Stimulated activated naive CD8-positive, alpha-beta T cell treated with anti-CD3 and anti-CD28 coated beads, Interleukin-15, amount 100 ng/mL, for 72 hours (primary cell): ENCODE measurements at regions not wholly inside any gene's neighbourhood (a gene's known extent, or its start where the extent isn't known, plus 50 kb on each side); places are given as distances from the start of the nearest gene placed in this dataset.
"Not testable (repeated sequence)": the region's sequence is repeated elsewhere in the genome, so short reads cannot be mapped to it uniquely, and the experiment has no call there.

Experiments used
- ATAC-seq: fragments of 150-1000 bp; cut with Tn5 transposase; 2 replicates; pipeline ENCODE4 v1.10.0; 2021; ENCODE audit warnings: mild to moderate bottlenecking, moderate library complexity
- DNase-seq, 2 donors: peaks; one replicate each; pipeline ENCODE4 v3.0.0; 2021 to 2022
- H3K27ac Mint-ChIP-seq, 2 donors: one replicate each; pipeline ENCODE4 v1.8.0; 2022; ENCODE audit warnings: mild to moderate bottlenecking in 2 of 2, mixed read lengths in 2 of 2, moderate library complexity in 2 of 2
- H3K27me3 Mint-ChIP-seq: one replicate; pipeline ENCODE4 v1.8.0; 2022; ENCODE audit warnings: mixed read lengths
- H3K4me1 Mint-ChIP-seq: one replicate; pipeline ENCODE4 v1.8.0; 2022; ENCODE audit warnings: mild to moderate bottlenecking, mixed read lengths
- H3K4me3 Mint-ChIP-seq, 2 donors: one replicate each; pipeline ENCODE4 v1.8.0; 2022; ENCODE audit warnings: mild to moderate bottlenecking in 2 of 2, mixed read lengths in 2 of 2, moderate library complexity in 1 of 2
- H3K9me3 Mint-ChIP-seq, 2 donors: one replicate each; pipeline ENCODE4 v1.8.0; 2022; ENCODE audit warnings: mixed read lengths in 2 of 2

DNA sequence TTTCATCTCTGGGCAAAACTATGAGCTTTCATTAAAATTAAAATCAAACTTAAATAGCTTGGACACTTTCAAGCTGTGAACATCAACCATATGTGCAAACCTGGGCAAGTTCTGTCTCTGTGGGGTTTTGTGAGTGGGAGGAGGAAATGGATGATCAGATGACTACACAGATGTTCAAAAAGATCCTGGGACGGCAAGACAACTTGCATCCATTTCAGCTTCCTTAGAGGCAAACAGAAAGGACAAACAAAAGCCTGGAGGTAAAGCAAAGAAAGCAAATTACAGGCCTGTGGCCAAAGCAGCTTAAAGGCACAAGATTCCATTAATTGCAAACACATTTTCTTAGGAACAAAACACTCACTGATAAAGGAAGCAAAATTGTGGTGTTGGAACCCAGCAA, 222.2 kb downstream of the NEBL start:
- Mint-ChIP-seq H3K4me3 (no peak overlapping the region), H3K9me3 (no peaks in the 10 kb centered on the region), H3K27me3 (no peaks in the 10 kb centered on the region), H3K4me1 (no peaks in the 10 kb centered on the region), H3K27ac (no peak overlapping the region)
- no peak for DNase-seq
- no peak for ATAC-seq

GRCh38 chr10:20673175-20673574, 223.9 kb downstream of the NEBL start:
- Mint-ChIP-seq H3K4me3 (no peak overlapping the region), H3K9me3 (peaks cover 0 to 8% of the 10 kb centered on the region in 2 donors)
- ATAC-seq, result no peak

GRCh38 chr10:20672741-20673140, 224.4 kb downstream of the NEBL start:
- DNase-seq (no peak), ATAC-seq (no peak)
- no peaks in the 10 kb centered on the region for H3K27me3 Mint-ChIP-seq
- H3K4me1 Mint-ChIP-seq, result no peaks in the 10 kb centered on the region
- no peak overlapping the region for H3K4me3 Mint-ChIP-seq
- H3K9me3 Mint-ChIP-seq, result peaks cover 0 to 12% of the 10 kb centered on the region in 2 donors
- no peak overlapping the region for H3K27ac Mint-ChIP-seq

More at GRCh38 chr10:20673175-20673574, 223.9 kb downstream of the NEBL start:
- H3K27me3 Mint-ChIP-seq, result no peaks in the 10 kb centered on the region
- no peak overlapping the region for H3K27ac Mint-ChIP-seq
- no peaks in the 10 kb centered on the region for H3K4me1 Mint-ChIP-seq
- DNase-seq, result no peak

DNA sequence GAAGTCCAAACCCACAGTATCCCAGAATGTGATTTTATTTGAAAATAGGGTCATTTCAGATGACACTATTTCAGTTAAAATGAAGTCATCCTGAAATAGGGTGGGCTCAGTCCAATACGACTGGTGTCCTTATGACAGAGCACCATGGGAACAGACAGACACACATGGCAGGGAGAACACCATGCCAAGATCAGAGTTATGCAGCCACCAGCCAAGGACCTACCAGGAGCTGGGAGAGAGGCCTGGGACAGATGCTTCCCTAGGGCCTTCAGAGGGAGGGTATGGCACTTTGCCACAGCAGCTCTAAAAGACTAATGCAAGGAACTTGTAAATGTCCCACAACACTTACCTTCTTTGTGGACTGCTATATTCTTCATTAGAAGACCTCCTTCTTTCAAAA, 226.5 kb downstream of the NEBL start:
- Mint-ChIP-seq H3K27ac (no peak overlapping the region), H3K9me3 (peaks cover 0 to 14% of the 10 kb centered on the region in 2 donors), H3K27me3 (no peaks in the 10 kb centered on the region), H3K4me3 (no peak overlapping the region), H3K4me1 (no peaks in the 10 kb centered on the region)
- no peak for ATAC-seq
- DNase-seq, result no peak

GRCh38 chr10:20668985-20669384, 228.1 kb downstream of the NEBL start:
- Mint-ChIP-seq H3K9me3 (peaks cover 0 to 14% of the 10 kb centered on the region in 2 donors), H3K27ac (no peak overlapping the region), H3K27me3 (no peaks in the 10 kb centered on the region), H3K4me3 (no peak overlapping the region), H3K4me1 (no peaks in the 10 kb centered on the region)
- DNase-seq (no peak), ATAC-seq (no peak)

DNA sequence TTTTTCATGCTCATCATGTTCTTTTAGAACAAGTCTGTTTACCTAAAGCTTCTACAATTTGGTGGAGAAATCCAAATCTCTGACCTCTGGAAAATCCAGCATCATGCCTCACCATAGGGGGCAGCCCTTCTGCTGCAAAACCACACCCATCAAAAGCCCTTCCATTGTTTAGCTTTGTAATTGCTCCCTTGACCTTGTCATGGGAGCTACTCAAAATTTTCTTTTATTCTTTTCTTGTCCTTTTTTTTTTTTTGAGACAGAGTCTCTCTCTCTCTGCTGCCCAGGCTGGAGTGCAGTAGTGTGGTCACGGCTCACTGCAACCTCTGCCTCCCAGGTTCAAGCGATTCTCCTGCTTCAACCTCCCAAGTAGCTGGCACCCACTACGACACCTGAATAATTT, 234.4 kb downstream of the NEBL start:
- H3K4me3 Mint-ChIP-seq, result no peak overlapping the region
- H3K27me3 Mint-ChIP-seq, result no peaks in the 10 kb centered on the region

DNA sequence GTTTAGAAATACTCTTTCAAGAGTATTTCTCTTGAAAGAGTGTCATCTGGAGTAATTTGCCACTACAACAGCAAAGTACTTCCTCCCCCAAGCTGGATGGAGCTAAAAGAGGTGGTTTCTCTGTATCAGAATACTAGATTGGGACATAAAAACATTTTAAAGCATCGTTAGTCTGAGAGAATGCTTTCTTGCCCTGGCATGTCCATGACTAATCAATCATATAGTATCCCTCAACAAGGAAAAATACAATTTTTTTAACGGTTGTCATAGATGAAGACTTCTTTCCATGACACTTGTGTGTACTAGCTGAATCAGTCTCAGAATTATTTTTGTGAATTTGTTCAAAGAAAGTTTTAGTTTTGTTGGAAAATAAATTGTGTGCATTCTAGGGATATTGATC, 237.9 kb downstream of the NEBL start:
- no peak overlapping the region for H3K4me3 Mint-ChIP-seq
- H3K4me1 Mint-ChIP-seq, result no peaks in the 10 kb centered on the region
- ATAC-seq (no peak), DNase-seq (no peak)
- H3K27me3 Mint-ChIP-seq, result no peaks in the 10 kb centered on the region
- H3K9me3 Mint-ChIP-seq, result peaks cover 15 to 16% of the 10 kb centered on the region in 2 donors
- H3K27ac Mint-ChIP-seq, result no peak overlapping the region

More for the DNA sequence above, 234.4 kb downstream of the NEBL start:
- no peak for ATAC-seq
- Mint-ChIP-seq H3K27ac (no peak overlapping the region), H3K9me3 (peaks cover 7 to 11% of the 10 kb centered on the region in 2 donors), H3K4me1 (no peaks in the 10 kb centered on the region)
- DNase-seq, result no peak

DNA sequence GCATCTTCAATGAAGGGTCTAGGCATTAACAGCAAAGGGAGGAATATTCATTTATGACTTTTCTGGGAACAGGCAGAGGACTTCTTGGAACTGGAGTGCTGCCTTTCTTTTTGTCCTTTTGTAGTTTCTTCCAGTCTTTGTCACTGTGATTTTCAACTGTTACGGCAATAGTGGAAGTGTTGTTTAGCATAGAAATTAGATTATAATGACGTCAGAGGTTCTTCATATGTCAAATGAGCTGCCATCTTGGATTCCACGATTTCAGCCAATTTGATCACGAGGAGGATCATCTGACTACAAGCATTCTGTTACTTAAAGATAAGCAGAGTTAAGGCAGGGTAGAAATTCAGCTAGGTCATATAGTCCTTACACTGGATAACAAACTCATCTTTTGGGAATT, 239.0 kb downstream of the NEBL start:
- no peak for DNase-seq
- H3K9me3 Mint-ChIP-seq, result peaks cover 15 to 16% of the 10 kb centered on the region in 2 donors
- no peak overlapping the region for H3K4me3 Mint-ChIP-seq
- no peak overlapping the region for H3K27ac Mint-ChIP-seq
- H3K4me1 Mint-ChIP-seq, result no peaks in the 10 kb centered on the region
- no peaks in the 10 kb centered on the region for H3K27me3 Mint-ChIP-seq
- ATAC-seq, result no peak

DNA sequence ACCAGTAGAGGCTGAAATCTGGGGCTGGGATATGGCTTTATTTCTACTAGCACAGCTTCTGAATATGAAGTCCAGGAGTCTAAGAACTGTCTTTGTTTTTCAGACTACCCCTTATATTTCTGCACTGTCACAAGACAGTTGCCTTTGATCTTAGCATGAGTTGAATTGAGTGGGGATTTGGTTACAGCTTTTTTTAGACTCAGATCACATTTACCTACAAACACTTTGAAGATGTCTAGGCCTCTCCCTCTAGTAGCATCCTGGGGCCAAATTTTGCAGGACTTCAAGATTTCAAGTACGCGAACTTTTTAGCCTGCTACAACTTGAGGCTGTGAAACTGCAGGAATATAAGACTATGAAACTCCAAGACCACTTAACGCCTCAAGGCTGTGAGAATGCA, 240.2 kb downstream of the NEBL start:
- Mint-ChIP-seq H3K9me3 (peaks cover 6 to 9% of the 10 kb centered on the region in 2 donors), H3K4me3 (no peak overlapping the region), H3K27ac (no peak overlapping the region), H3K27me3 (no peaks in the 10 kb centered on the region), H3K4me1 (no peaks in the 10 kb centered on the region)
- no peak for ATAC-seq
- no peak for DNase-seq

- not testable (repeated sequence) for H3K4me3 Mint-ChIP-seq, H3K27ac Mint-ChIP-seq, DNase-seq, H3K27me3 Mint-ChIP-seq, H3K4me1 Mint-ChIP-seq, ATAC-seq
- H3K9me3 Mint-ChIP-seq, result peaks cover 11 to 14% of the 10 kb centered on the region in 2 donors
These were observed 244.7 kb downstream of the NEBL start for GRCh38 chr10:20652424-20652823.

DNA sequence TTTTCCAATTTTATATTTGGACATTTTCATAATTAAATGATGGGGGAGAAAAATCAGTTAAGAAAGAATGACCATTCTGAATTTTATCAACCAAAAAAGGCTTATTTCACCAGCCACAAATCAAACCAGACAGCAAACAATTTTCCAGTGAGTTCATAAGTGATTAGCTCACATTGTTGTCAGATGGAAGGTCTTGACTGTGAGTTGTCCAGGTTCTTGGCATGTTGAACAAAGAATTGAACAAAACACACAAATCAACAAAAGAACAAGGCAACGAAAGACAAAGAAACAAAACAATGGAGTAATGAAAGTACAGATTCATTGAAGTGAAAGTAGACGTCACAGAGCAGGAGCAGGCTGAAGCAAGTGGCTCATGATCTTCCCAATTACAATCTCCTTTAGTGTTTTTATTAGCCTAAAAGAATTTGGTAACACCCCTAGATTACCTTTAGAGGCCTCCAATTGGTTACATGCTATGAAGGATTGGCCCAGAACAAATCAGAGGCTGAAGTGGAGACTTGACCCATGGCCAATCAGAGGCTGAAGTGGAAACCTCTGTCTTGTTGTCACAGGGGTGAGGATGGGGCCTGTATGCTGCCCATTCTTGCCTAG, 248.7 kb downstream of the NEBL start:
- no peak for ATAC-seq
- Mint-ChIP-seq H3K27me3 (no peaks in the 10 kb centered on the region), H3K4me3 (no peak overlapping the region), H3K9me3 (peaks cover 9 to 18% of the 10 kb centered on the region in 2 donors), H3K4me1 (no peaks in the 10 kb centered on the region), H3K27ac (no peak overlapping the region)
- DNase-seq, result no peak

DNA sequence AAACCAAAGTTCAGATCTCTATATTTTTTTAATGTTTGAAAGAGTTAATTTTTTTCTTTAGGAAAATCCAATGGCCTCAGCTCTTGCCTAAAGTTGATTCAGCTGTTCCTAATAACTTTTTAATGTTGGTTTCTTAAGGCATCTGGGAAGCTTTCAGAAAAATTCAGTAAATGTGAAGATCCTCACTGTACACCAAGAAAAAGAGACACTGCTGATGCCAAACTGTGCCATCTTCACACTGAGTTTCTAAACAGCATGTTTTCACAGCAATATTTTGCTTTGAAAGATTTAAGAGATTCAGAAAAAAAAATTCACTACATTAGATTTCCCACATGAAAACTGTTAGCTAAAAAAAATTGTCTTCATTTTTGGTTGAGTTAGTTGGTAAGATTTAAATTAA, 249.4 kb downstream of the NEBL start:
- DNase-seq (no peak), ATAC-seq (no peak)
- Mint-ChIP-seq H3K9me3 (peaks cover 9 to 18% of the 10 kb centered on the region in 2 donors), H3K27ac (no peak overlapping the region), H3K27me3 (no peaks in the 10 kb centered on the region), H3K4me1 (no peaks in the 10 kb centered on the region), H3K4me3 (no peak overlapping the region)

DNA sequence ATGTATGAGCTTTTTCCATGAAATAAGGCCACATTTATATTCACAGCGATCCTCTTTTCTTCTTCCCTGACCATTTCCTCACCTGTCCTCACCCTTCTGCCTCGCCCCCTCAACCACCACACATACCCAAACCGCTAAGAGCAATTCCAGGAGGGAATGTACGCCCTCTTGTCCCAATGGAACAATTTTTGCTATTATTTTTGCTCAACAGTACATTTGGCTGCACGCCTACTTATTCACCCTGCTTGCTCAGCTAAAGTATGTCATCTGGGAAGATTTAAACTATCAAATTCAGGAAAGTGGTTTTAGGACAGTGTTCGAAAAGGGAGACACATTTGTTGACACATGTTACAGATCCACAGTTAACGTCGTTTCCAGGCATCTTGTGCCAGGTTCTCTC, 252.7 kb downstream of the NEBL start:
- Mint-ChIP-seq H3K9me3 (peaks cover 4 to 20% of the 10 kb centered on the region in 2 donors), H3K27ac (no peak overlapping the region), H3K4me3 (no peak overlapping the region), H3K27me3 (no peaks in the 10 kb centered on the region), H3K4me1 (no peaks in the 10 kb centered on the region)
- ATAC-seq (no peak), DNase-seq (no peak)

DNA sequence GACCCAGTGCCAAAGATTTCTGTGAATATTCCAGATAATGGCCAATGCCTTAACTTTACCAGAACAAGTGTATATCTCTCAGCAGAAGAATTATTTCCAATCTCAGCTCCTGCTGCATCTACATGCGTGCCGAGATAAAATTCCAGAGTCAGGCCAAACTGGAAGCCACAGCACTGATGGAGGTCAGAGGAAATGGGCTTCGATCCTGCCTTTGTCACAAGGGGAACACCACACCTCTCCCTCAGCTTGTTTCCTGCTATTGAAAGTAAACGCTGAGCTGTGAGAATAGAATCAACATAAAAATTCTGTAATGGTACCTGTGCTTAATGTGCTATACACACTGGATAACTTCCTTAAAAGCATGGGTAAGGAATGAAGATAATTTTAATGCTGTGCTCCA, 255.5 kb downstream of the NEBL start:
- DNase-seq (no peak), ATAC-seq (no peak)
- Mint-ChIP-seq H3K27ac (no peak overlapping the region), H3K27me3 (no peaks in the 10 kb centered on the region), H3K4me3 (no peak overlapping the region), H3K9me3 (peaks cover 13 to 39% of the 10 kb centered on the region in 2 donors), H3K4me1 (no peaks in the 10 kb centered on the region)

DNA sequence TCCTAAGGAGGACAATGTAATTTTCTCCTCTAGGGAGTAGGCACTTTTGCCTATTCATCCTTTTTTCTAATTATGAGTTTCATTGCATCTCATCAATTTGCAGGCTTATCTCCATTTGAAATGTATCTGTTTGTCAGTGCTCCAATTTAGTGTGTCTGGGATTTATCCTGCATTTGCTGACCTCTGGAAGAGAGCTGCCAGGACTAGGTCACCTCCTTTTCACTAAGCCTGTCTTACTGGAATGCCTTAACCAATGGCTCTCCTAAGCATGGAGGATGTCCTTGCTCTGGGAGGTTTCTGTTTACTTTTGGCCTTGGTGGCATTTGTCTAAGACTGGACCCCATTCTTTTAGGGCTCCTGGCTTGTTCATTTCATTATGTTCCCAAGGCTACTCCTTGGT, 261.5 kb downstream of the NEBL start:
- ATAC-seq, result no peak
- no peak for DNase-seq
- Mint-ChIP-seq H3K9me3 (peaks cover 9 to 28% of the 10 kb centered on the region in 2 donors), H3K27ac (no peak overlapping the region), H3K27me3 (no peaks in the 10 kb centered on the region), H3K4me1 (no peaks in the 10 kb centered on the region), H3K4me3 (no peak overlapping the region)

- Mint-ChIP-seq H3K27me3 (no peaks in the 10 kb centered on the region), H3K4me3 (no peak overlapping the region), H3K27ac (no peak overlapping the region), H3K9me3 (peaks cover 9 to 25% of the 10 kb centered on the region in 2 donors), H3K4me1 (no peaks in the 10 kb centered on the region)
- DNase-seq (no peak), ATAC-seq (no peak)
These were observed 262.3 kb downstream of the NEBL start for GRCh38 chr10:20634839-20635238.

DNA sequence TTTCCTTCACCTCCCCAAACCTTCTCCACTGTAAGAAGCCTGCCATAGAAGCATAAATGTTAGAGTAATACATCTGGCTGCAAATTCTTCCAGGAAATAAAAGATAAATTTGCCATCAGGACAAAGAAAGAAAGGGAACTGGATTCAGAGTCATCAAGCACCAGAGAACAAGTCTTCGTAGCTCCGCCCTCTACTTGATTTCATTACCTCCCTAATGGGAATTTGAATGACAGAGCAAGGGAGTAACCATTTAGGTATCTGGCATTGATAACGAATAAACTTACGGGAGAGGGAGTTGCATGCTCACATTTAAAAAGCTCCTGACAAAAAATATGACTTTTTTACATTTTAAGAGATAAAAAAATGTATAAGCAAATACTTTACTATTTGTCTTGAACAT, 263.4 kb downstream of the NEBL start:
- Mint-ChIP-seq H3K4me3 (no peak overlapping the region), H3K4me1 (no peaks in the 10 kb centered on the region), H3K9me3 (peaks cover 9 to 17% of the 10 kb centered on the region in 2 donors), H3K27me3 (no peaks in the 10 kb centered on the region), H3K27ac (no peak overlapping the region)
- DNase-seq, result no peak
- no peak for ATAC-seq
